Amniotic stem cell (primary cell): ENCODE measurements at regions not wholly inside any gene's neighbourhood (a gene's known extent, or its start where the extent isn't known, plus 50 kb on each side); places are given as distances from the start of the nearest gene placed in this dataset.
"Not testable (repeated sequence)": the region's sequence is repeated elsewhere in the genome, so short reads cannot be mapped to it uniquely, and the experiment has no call there.

Experiments used
- DNase-seq: peaks from one replicate; lab custom pipeline; 2025; lab: John Stamatoyannopoulos, UW

- no peak for DNase-seq
These were observed 739.6 kb upstream of the SLIT2 start for GRCh38 chr4:19512086-19512485.

GRCh38 chr4:19510993-19511392 lies 740.7 kb upstream of the SLIT2 start:
- DNase-seq: no peak

GRCh38 chr4:19508442-19508841 lies 743.3 kb upstream of the SLIT2 start:
- no peak for DNase-seq

- no peak for DNase-seq
These were observed 754.0 kb upstream of the SLIT2 start for GRCh38 chr4:19497705-19498104.

GRCh38 chr4:19496756-19497155 lies 754.9 kb upstream of the SLIT2 start:
- no peak for DNase-seq

GRCh38 chr4:19494961-19495360 lies 756.7 kb upstream of the SLIT2 start:
- DNase-seq: no peak

- no peak for DNase-seq
These were observed 759.1 kb upstream of the SLIT2 start for GRCh38 chr4:19492606-19493005.

- no peak for DNase-seq
These were observed 765.3 kb upstream of the SLIT2 start for GRCh38 chr4:19486400-19486799.

GRCh38 chr4:19478791-19479190 lies 772.9 kb upstream of the SLIT2 start:
- DNase-seq: no peak

- no peak for DNase-seq
These were observed 778.1 kb upstream of the SLIT2 start for GRCh38 chr4:19473569-19473968.

GRCh38 chr4:19472666-19473065 lies 779.0 kb upstream of the SLIT2 start:
- no peak for DNase-seq

- DNase-seq: not testable (repeated sequence)
These were observed 781.7 kb upstream of the SLIT2 start for GRCh38 chr4:19470001-19470400.

GRCh38 chr4:19462117-19462516 lies 789.6 kb upstream of the SLIT2 start:
- no peak for DNase-seq

- DNase-seq: no peak
These were observed 795.7 kb upstream of the SLIT2 start for GRCh38 chr4:19455850-19456602.

- DNase-seq: no peak
These were observed 796.5 kb upstream of the SLIT2 start for GRCh38 chr4:19455196-19455595.

GRCh38 chr4:19438233-19438632 lies 813.5 kb upstream of the SLIT2 start:
- DNase-seq: no peak

- DNase-seq: no peak
These were observed 814.7 kb upstream of the SLIT2 start for GRCh38 chr4:19437008-19437407.

GRCh38 chr4:19429684-19430083 lies 822.0 kb upstream of the SLIT2 start:
- no peak for DNase-seq

- no peak for DNase-seq
These were observed 826.6 kb upstream of the SLIT2 start for GRCh38 chr4:19425146-19425545.

GRCh38 chr4:19417256-19417655 lies 834.4 kb upstream of the SLIT2 start:
- DNase-seq: no peak

GRCh38 chr4:19416146-19416545 lies 835.6 kb upstream of the SLIT2 start:
- DNase-seq: no peak

GRCh38 chr4:19408490-19408889 lies 843.2 kb upstream of the SLIT2 start:
- DNase-seq: no peak

GRCh38 chr4:19406789-19407188 lies 844.9 kb upstream of the SLIT2 start:
- no peak for DNase-seq

GRCh38 chr4:19403786-19404370 lies 847.8 kb upstream of the SLIT2 start:
- DNase-seq: no peak
